GM21717 (cell line): ENCODE measurements at regions not wholly inside any gene's neighbourhood (a gene's known extent, or its start where the extent isn't known, plus 50 kb on each side); places are given as distances from the start of the nearest gene placed in this dataset.
"Not testable (repeated sequence)": the region's sequence is repeated elsewhere in the genome, so short reads cannot be mapped to it uniquely, and the experiment has no call there.

Experiments used
- ATAC-seq: cut with Tn5 transposase; IDR thresholded peaks from one replicate; pipeline ENCODE4 v1.9.1; 2021; ENCODE audit warnings: mild to moderate bottlenecking, moderate library complexity; ENCODE audit not compliant: unreplicated experiment

GRCh38 chr6:164051427-164051826, 636.9 kb downstream of the QKI start:
- no peak for ATAC-seq

DNA sequence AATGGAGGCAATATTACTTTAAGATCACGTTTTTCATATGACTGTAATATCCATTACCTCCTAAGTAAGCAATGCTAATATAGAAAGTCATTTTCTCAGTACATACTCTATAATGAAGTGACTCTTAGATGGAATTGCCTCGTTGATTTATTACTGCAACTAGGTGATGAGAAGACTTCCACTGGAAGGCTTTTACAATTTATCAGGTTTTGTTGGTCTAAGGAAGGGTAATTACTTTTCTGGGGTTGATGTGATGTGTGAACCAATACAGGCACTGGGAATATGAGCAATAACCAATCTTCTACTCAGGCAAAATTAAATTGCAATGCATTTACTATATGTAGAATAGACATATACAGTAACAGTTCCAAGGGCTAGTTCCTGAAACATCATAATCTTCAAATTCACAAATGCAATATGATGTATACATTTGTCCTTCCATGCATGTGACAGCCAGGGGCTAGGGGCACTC, 635.0 kb downstream of the QKI start:
- ATAC-seq = no peak

DNA sequence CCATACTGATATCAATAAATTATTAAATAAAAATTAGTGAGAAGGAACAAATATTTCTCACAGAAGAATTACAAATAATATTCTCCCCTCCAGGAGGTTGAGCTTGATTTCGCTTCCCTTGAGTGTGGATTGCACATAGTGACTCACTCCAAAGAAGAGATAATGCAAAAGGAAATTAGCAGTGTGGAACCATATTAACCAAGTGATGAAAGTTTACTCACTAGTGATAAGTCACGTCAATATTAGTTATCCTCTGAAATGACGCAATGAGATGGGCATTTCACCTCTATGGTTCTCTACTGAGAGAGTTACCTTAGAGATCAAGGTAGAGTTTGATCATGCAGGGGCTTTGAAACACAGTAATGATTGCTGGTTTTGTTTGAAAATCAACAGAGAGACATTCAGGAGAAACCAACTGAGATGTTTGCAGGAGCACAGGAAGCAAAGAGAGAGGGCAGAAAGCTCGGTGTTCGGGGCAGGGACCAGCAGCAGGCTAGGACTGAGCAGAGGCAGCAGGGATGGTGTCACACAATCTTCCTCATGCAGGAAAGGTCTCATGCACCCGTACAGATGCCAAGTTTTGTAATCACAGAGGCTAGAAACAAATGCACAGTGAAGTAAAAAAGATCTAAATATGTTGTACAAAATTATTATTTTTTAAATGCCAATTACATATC, 634.5 kb downstream of the QKI start:
- ATAC-seq = no peak

DNA sequence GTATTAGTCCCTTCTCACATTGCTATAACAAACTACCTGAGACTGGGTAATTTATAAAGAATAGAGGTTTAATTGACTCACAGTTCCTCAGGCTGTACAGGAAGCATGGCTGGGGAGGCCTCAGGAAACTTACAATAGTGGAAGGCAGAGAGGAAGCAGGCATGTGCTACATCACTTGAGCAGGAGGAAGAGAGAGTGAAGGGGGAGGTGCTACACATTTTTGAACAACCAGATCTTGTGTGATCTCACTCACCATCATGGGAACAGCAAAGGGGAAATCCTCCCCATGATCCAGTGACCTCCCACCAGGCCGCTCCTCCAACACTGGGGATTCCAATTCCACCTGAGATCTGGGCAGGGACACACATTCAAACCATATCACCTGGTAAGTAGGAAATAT, 630.6 kb downstream of the QKI start:
- ATAC-seq = no peak

DNA sequence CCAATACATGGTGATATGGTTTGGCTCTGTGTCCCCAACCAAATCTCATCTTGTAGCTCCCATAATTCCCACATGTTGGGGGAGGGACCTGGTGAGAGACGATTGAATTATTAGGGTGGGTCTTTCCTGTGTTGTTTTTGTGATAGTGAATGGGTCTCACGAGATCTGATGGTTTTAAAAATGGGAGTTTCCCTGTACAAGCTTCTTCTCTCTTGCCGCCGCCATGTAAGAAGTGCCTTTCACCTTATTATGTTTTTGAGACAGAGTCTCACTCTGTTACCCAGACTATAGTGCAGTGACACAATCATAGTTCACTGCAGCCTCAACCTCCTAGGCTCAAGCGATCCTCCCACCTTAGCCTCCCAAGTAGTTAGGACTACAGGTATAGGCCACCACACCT, 629.1 kb downstream of the QKI start:
- not testable (repeated sequence) for ATAC-seq

DNA sequence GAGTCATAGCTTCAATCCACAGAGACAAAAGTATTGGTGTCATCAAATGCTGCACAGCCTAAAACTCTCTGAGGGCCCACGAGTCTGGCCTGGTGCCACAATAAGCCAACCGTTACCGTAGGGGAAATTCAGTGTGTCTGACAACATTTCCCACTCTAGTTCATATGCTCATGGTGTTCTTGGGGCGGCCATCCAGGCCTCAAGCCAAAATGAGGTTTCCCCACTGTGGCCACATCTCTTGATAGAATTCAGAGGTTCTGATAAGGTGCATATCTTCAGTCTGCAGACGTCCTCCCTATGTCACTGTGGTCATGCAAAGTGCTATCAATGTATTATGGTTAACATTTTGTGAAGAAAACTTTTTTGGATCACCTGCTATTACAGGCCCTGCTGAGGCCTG, 627.7 kb downstream of the QKI start:
- no peak for ATAC-seq

DNA sequence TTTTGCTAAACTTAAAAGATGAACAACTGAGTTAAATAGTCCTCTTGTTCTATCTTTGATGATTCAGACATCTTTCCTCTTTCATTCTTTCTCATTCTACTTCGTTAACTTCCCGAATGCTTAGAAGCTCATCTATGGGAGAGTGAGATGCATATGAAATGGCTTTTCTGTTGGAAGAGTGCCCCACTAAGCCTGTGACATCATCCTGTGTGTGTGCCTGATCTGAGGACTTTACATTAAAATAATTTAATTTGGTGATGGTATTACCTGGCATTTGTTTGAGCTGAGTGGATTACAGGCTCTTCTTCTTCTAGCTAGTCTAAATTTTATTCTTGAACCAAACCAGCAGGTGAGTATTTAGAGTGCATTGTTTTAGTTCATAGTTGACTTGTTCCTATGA, 626.5 kb downstream of the QKI start:
- ATAC-seq = no peak

DNA sequence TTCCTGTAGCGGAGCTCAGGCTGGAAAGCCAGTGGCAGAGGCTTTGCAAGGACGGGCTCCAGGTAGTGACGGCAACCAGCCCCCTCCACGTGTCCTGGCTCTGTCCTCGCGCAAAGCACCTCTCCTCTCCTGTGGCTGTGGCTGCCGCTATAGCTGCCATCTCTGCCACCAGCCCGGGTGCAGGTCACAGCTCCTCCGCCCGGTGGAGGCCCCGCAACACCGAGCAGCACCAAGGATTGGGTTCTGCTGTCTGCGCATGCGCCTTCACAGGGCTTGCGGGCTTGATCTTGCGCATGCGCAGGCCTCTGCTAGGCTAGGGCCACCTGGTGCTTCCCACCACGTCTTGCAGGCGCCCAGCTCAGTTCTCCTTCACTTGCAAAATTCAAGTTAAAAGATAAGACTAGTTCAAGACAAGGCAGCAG, 625.4 kb downstream of the QKI start:
- no peak for ATAC-seq

DNA sequence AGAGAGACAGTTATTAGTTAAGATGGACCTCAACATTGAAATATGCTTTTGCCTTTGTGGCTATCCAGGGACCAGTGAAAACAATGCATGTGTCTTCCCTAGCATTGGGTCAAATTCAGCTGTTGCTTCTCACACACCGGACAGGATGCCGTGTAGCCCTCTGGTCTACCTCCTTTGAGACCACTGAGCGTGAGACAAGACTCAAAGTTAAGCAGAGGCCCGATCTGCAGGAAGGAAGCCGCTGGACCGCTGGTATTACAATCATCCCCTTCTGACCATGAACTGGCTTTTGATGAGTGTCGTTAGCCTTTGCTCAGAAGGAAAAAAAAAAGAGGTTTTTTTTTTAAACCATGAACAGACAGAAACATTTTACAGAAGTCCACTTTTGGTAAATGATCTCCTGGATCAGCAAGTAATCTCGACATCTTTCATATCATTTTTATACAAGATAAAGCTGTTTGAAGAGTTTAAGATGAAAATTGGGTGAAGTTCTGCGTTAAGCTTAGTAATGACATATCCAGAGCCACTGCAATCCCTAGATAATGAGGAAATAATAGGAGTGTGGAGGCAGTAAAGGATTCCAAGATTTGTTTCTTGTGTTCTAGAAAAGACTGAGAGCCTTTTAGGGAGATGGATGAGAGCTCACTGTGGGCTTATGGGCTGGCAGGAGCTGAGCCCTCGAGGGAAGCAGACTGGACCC, 622.8 kb downstream of the QKI start:
- ATAC-seq = no peak

DNA sequence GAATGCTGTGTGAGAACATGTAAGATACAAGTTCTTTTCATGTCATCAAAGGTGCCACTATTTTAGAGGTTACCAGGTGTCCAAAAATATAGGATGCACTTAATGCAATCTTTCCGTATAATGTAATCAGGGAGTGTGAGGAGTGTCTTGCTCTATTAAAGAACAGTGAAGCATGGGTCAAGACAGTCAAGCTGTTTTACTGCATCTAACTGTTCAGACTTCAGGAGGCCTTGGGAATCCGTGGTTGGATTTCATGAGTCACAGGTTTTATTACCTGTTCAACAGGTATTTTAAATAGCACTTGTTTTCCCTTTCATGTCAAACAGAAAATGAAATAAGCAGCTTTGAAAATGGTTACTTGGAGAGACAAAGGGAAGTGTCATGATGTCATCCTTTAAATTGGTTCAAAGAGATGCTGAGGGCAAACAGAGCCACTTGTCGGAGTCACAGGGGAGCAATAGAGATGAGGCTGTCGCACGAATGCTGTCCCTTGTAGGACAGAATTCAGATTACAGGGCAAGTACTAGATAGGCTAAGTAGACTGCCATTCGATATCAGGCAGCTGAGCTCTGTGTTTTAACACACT, 621.5 kb downstream of the QKI start:
- ATAC-seq = no peak

GRCh38 chr6:164034602-164035140, 620.2 kb downstream of the QKI start:
- ATAC-seq = no peak

GRCh38 chr6:164025180-164025579, 610.7 kb downstream of the QKI start:
- no peak for ATAC-seq

DNA sequence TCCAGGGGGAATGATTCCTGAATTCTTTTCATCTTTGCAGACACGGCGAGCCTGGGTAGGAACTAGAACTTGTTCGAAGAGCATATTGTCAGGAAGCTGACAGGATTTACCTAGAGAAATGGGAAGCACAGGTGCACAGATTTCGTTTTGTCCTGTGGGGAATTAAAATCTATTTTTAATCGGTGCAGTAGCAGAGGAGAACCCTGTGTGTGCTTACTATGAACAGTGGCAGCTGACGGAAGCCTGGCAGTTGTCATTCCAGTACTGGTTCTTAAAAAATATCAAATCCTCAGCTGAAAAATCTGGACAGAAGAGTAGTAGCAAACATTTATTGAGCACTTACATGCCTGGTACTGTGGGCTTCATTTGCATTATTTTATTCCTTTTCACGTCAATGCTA, 609.0 kb downstream of the QKI start:
- ATAC-seq = no peak

DNA sequence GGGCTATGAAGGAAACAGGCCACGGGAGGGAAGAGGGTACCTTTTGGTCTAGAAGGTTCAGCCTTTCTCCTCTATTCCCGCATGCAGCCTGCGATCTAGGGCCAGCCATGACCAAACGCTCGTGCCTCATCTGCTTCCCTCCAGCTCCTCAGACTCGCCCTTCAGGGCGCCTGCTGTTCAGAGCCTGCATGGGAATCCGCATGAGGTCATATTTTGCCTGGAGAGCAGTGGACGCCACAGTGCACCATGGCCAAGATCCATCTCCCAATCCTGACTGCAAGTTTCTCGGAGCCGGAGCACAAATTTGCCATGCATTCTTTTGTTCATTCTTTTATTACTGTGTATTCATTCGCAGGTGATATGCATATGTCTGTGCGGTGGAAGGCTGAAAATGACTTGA, 608.1 kb downstream of the QKI start:
- no peak for ATAC-seq

DNA sequence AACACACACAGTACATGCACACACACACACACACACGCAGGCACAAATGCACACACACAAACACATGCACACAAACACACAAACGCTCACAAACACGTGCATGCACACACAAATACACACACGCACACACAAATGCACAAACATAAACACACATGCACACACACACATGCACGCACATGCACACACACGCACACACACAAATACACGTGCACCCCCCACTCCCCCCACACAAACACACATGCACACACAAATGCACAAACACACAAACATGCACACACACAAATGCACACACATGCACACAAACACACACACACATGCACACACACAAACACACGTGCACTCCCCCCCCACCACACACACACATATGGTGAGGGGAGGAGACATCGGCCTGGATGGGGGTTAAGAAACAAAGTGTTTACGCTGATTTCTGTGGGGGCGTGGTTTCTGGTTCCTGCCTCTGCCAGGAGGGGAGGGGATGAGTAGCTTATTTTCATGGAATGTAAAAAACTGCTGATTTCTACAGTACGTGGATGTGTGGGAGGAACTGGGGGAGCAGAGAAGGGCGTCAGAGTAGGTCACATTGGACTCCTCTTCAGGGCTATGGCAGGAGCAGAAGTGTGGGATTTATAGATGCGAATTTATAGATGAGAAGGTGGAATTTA, 607.2 kb downstream of the QKI start:
- ATAC-seq = no peak

- no peak for ATAC-seq
These were observed 605.6 kb downstream of the QKI start for GRCh38 chr6:164020142-164020541.

DNA sequence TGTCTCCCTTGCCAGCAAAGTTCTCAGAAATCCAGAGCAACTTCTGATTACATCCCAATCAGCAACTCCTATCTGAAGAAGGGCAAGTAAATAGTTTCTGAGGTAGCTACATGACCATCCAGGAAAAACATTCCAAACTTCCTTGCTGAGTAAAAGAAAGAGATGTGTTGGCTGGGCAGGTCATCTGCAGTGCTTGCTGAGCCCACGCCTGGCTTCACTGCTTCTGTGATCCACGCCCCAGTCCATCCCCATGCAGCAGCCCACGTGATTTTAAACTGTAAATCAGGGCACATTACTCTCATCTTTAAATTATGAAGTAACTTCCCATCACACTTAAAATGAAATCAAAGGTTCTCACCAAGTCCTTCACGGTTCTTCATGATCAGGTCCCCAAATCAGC, 603.6 kb downstream of the QKI start:
- ATAC-seq = no peak

- ATAC-seq = no peak
These were observed 601.5 kb downstream of the QKI start for GRCh38 chr6:164016056-164016455.

DNA sequence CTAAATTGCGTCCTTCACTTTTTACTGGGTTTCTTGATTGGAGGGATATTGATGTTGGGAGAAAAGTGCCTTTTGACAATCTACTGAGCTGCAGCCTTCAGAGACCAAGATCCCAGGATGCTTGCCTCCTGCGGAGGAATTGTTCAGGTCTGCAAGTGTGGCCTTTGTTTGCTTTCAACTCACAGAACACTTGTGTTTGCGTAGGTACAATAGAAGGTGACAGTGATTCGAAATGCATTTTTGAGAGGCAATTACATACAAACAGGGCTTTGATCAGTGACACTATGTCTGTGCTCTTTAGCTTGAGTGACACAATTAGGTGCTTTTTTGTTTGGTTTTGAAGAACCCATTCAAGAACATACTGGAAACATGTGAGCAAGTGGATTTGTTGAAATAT, 600.6 kb downstream of the QKI start:
- ATAC-seq = no peak

GRCh38 chr6:164014346-164015087, 600.0 kb downstream of the QKI start:
- no peak for ATAC-seq
